ENCODE measurements at regions not wholly inside any gene's neighbourhood (a gene's known extent, or its start where the extent isn't known, plus 50 kb on each side); places are given as distances from the start of the nearest gene placed in this dataset.

DNA sequence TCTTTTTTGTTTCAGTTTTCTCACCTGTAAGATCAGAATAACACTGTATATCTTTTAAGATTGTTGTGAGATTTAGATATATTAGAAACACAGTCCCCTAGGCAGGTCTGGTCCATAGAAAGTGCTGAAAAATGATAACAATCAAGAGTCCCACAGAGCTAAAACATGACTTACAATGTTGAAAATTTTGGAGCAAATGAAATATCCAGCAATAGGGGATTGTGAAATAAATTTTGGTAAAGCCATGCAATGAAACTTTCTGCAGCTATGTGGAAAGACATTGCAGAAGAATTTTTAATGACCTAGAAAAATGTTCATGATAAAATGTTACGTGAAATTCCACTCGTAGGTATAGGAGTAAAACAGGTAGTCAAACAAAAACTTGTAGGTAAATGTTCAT is 127.6 kb upstream of the SERPINE2 start:
- TF ChIP-seq, protein P1, sequence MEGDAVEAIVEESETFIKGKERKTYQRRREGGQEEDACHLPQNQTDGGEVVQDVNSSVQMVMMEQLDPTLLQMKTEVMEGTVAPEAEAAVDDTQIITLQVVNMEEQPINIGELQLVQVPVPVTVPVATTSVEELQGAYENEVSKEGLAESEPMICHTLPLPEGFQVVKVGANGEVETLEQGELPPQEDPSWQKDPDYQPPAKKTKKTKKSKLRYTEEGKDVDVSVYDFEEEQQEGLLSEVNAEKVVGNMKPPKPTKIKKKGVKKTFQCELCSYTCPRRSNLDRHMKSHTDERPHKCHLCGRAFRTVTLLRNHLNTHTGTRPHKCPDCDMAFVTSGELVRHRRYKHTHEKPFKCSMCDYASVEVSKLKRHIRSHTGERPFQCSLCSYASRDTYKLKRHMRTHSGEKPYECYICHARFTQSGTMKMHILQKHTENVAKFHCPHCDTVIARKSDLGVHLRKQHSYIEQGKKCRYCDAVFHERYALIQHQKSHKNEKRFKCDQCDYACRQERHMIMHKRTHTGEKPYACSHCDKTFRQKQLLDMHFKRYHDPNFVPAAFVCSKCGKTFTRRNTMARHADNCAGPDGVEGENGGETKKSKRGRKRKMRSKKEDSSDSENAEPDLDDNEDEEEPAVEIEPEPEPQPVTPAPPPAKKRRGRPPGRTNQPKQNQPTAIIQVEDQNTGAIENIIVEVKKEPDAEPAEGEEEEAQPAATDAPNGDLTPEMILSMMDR (IDR thresholded peaks at IDR 0.05; ENCODE audit: insufficient read depth, low read length): no peak
- H3K4me3 ChIP-seq (ENCODE audit: low read depth, low read length): no peak overlapping the region
- DNase-seq (ENCODE audit: low read depth): peak; percentile 39

DNA sequence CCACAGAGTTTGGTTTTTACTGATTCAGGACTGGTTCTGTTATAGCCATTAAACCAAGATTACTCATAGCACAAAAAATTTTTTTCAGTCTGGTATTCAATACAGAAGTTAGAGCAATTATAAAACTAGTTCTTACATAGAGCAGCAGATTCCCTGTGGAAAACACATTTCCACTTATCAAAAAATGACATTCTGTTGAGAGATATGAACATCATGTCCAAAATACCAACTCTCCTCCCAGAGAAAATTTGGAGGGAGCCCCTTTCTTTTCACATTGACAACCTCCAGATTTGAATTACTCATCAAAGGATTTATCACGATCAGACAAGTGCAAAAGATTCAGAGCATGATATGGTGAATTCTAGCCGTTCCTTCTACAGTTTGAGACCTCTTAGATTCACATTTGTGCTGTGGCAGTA is 126.8 kb upstream of the SERPINE2 start:
- TF ChIP-seq, protein P1 (IDR thresholded peaks at IDR 0.05; ENCODE audit: insufficient read depth, low read length): no peak
- DNase-seq (ENCODE audit: low read depth): peak; percentile 74

DNA sequence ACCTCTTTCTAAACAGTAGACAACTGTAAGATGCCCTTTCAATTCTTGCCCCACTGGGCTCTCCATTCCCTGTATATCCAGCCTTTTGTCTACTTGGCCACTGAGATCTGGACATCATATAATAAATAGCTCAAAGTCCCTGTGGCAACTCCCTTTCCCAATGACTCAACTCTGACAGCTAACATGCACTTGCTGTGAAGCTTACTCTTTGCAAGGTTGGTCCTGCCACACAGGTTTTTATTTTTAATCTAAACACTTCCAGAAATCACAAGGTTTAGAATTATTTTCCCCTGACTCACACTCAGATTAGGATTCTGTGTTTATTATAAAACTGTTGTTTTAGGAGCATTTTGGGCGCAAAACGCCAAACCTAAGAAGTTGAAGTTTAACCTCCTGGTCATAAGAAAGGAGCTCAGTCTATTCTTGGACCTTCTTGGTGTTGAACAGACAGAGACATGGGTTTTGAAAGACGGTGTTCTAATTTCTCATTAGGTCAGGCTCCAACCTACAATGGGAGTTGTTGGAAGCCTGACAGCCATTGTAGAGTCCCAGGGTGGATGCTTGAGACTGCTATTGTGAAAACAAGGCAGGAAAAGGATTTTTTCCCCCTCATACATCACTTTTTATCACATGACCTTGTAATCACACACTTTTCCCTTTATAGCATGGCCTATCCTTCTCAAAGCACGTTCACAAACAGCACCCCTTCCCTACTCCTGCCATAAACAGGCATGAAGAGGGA is 124.7 kb upstream of the SERPINE2 start:
- TF ChIP-seq, protein P1 (IDR thresholded peaks at IDR 0.05; ENCODE audit: insufficient read depth, low read length): no peak

More for the DNA sequence above, 126.8 kb upstream of the SERPINE2 start:
- H3K4me3 ChIP-seq (ENCODE audit: low read depth, low read length): no peak overlapping the region

DNA sequence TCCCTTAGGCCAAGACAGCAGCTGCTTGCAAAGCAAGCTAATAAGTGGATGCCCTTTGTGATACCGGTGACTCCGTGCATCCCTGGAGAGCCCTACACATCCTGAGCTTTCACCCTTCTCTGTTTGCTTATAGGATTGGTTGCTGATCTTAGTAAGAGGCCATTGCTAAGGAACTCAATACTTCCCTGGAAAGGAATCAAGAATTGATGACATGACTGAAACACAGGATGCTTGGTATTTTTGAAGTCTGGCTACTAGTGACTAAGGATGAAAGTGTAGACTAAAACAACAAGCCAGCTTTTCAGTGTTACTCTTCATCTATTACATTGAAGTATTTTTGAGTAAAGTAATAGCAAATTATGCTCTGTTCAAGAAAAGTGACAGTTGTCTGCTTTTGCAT is 123.0 kb upstream of the SERPINE2 start:
- no peak overlapping the region for H3K4me3 ChIP-seq (ENCODE audit: low read depth, low read length)
- TF ChIP-seq, protein P1 (IDR thresholded peaks at IDR 0.05; ENCODE audit: insufficient read depth, low read length): no peak
- DNase-seq (ENCODE audit: low read depth): peak; percentile 70

More for the DNA sequence above, 124.7 kb upstream of the SERPINE2 start:
- H3K4me3 ChIP-seq (ENCODE audit: low read depth, low read length): no peak overlapping the region
- DNase-seq (ENCODE audit: low read depth): peak; percentile 99

DNA sequence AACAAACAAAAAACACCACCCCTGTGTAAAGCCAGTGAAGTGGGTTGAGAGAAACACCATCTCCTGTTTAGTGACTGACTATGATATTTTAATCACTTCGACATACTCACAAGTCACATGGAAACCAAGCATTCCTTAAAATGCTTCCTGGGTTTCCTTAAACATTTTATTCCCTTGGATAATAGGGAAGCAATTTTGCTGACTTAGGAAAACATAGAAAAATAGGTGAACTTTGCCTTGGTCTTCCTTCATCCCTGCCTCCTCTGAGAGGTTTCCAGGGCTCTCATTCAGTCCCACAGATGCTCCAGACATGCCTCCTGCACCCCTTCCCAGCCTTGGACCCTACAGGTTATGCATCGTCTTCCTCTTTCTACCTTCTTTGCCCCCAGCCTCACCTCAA is 122.6 kb upstream of the SERPINE2 start:
- TF ChIP-seq, protein P1 (IDR thresholded peaks at IDR 0.05; ENCODE audit: insufficient read depth, low read length): no peak
- no peak overlapping the region for H3K4me3 ChIP-seq (ENCODE audit: low read depth, low read length)
- no peak for DNase-seq (ENCODE audit: low read depth)

DNA sequence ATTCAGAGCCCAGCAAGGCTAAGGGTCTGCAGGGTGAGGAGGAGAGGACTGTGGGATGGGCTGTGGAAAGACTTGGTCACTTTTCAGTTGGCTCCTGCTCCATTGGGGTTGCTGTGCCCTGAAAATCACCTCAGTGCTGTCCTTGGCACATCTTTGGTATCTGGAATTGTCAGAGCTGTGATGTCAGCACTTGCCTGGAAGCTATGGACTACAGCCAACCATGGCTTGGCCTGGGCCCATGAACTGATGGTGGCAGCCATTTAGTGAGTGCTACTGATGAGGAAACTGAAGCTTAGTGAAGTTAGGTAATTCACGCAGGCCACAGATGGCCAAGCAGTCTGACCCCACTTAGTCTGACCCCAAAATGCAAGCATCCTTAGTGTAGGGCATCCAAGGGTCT is 121.8 kb upstream of the SERPINE2 start:
- TF ChIP-seq, protein P1 (IDR thresholded peaks at IDR 0.05; ENCODE audit: insufficient read depth, low read length): no peak
- DNase-seq (ENCODE audit: low read depth): peak; percentile 83
- H3K4me3 ChIP-seq (ENCODE audit: low read depth, low read length): no peak overlapping the region
